NB4 (cell line): ENCODE measurements at regions not wholly inside any gene's neighbourhood (a gene's known extent, or its start where the extent isn't known, plus 50 kb on each side); places are given as distances from the start of the nearest gene placed in this dataset.

ENCODE experiments used
- POLR2A ChIP-seq: IDR thresholded peaks from 2 replicates; pipeline ENCODE4 v1.6.1; 2011; ENCODE audit warnings: mild to moderate bottlenecking; ENCODE audit not compliant: insufficient read length; ENCODE audit errors: extremely low read depth
- TF ChIP-seq, protein P1 (sequence below): IDR thresholded peaks from one replicate; pipeline ENCODE4 v1.5.1; 2012; ENCODE audit warnings: low read depth, low read length

DNA sequence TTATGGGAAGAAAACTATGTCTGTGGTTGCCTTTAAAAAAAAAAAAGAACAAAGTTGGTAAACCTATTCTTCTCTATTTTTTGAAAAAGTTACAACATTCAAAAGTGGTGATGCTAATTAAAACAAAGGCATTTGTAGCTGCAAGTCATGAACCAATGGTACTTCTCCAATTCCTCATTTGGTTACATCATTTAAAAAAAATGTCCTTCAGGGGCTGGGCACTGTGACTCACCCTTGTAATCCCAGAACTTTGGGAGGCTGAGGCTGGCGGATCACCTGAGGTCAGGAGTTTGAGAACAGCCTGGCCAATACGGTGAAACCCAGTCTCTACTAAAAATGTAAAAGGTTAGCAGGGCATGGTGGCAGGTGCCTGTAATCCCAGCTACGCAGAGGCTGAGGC, 574.6 kb downstream of the VGLL3 start:
- TF ChIP-seq POLR2A, result no peak
- TF ChIP-seq, protein P1, sequence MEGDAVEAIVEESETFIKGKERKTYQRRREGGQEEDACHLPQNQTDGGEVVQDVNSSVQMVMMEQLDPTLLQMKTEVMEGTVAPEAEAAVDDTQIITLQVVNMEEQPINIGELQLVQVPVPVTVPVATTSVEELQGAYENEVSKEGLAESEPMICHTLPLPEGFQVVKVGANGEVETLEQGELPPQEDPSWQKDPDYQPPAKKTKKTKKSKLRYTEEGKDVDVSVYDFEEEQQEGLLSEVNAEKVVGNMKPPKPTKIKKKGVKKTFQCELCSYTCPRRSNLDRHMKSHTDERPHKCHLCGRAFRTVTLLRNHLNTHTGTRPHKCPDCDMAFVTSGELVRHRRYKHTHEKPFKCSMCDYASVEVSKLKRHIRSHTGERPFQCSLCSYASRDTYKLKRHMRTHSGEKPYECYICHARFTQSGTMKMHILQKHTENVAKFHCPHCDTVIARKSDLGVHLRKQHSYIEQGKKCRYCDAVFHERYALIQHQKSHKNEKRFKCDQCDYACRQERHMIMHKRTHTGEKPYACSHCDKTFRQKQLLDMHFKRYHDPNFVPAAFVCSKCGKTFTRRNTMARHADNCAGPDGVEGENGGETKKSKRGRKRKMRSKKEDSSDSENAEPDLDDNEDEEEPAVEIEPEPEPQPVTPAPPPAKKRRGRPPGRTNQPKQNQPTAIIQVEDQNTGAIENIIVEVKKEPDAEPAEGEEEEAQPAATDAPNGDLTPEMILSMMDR, result no peak
